H1 (cell line): ENCODE measurements at regions not wholly inside any gene's neighbourhood (a gene's known extent, or its start where the extent isn't known, plus 50 kb on each side); places are given as distances from the start of the nearest gene placed in this dataset.

ENCODE experiments used
- CHD2 ChIP-seq: IDR thresholded peaks from 2 replicates; pipeline ENCODE4 v1.6.1; 2012; ENCODE audit warnings: low read length, improper control_type of control experiment
- CTCF ChIP-seq, 3 experiments: IDR thresholded peaks; 1 replicate in 2 of 3; 2 replicates in 1 of 3; pipeline versions ENCODE4 v1.5.1 to v1.6.1; 2011; ENCODE audit warnings: low read length in 3 of 3, mild to moderate bottlenecking in 3 of 3, inconsistent platforms in 2 of 3, low read depth in 1 of 3, moderate library complexity in 1 of 3; ENCODE audit not compliant: insufficient read depth in 1 of 3; ENCODE audit errors: control extremely low read depth in 1 of 3
- EZH2 ChIP-seq: fragments of 200-600 bp; sonication (generic); IDR thresholded peaks from 2 replicates; pipeline ENCODE4 v1.7.1; 2012; ENCODE audit warnings: low read depth, mild to moderate bottlenecking, moderate library complexity, low read length, inconsistent platforms; ENCODE audit not compliant: severe bottlenecking
- POLR2A ChIP-seq, 2 experiments: IDR thresholded peaks; 1 replicate in 1 of 2; 2 replicates in 1 of 2; pipeline ENCODE4 v1.6.1; 2011; ENCODE audit warnings: low read depth in 2 of 2, low read length in 2 of 2, mild to moderate bottlenecking in 2 of 2; ENCODE audit errors: control extremely low read depth in 1 of 2
- POLR2AphosphoS5 ChIP-seq: IDR thresholded peaks from 2 replicates; pipeline ENCODE4 v1.6.1; 2011; ENCODE audit warnings: low read depth, low read length
- RAD21 ChIP-seq, 2 experiments: IDR thresholded peaks in 1 of 2; conservative IDR thresholded peaks in 1 of 2; 2 replicates each; pipeline ENCODE4 v1.6.1; 2011; ENCODE audit warnings: low read depth in 2 of 2, low read length in 2 of 2, improper control_type of control experiment in 1 of 2, inconsistent platforms in 1 of 2, mild to moderate bottlenecking in 1 of 2, moderate library complexity in 1 of 2
- RFX5 ChIP-seq: IDR thresholded peaks from 2 replicates; pipeline ENCODE4 v1.6.1; 2011; ENCODE audit warnings: low read depth, low read length, improper control_type of control experiment, borderline replicate concordance
- SIN3A ChIP-seq, 2 experiments: IDR thresholded peaks in 1 of 2; conservative IDR thresholded peaks in 1 of 2; 2 replicates each; pipeline ENCODE4 v1.6.1; 2011 to 2012; ENCODE audit warnings: low read length in 2 of 2, improper control_type of control experiment in 1 of 2, low read depth in 1 of 2, mild to moderate bottlenecking in 1 of 2

GRCh38 chr4:136306361-136306760 lies 1225.9 kb downstream of the PCDH18 start:
- TF ChIP-seq SIN3A (conservative IDR thresholded peaks at IDR 0.05 in 1 of 2, IDR thresholded peaks at IDR 0.05 in 1 of 2; ENCODE audit: low read depth in 1 of 2, low read length in 2 of 2) (no peak), CTCF (IDR thresholded peaks at IDR 0.05; ENCODE audit: control extremely low read depth in 1 of 3, insufficient read depth in 1 of 3, low read depth in 1 of 3, low read length in 3 of 3) (no peak), RFX5 (no peak), POLR2A (IDR thresholded peaks at IDR 0.05; ENCODE audit: control extremely low read depth in 1 of 2, low read depth in 2 of 2, low read length in 2 of 2) (no peak), EZH2 (no peak), POLR2AphosphoS5 (no peak), RAD21 (IDR thresholded peaks at IDR 0.05 in 1 of 2, conservative IDR thresholded peaks at IDR 0.05 in 1 of 2; ENCODE audit: low read depth in 2 of 2, low read length in 2 of 2) (no peak), CHD2 (no peak)
